ENCODE measurements at regions not wholly inside any gene's neighbourhood (a gene's known extent, or its start where the extent isn't known, plus 50 kb on each side); places are given as distances from the start of the nearest gene placed in this dataset.
A peak's percentile ranks its signal among the peaks of the same experiment; 100 is the strongest.

DNA sequence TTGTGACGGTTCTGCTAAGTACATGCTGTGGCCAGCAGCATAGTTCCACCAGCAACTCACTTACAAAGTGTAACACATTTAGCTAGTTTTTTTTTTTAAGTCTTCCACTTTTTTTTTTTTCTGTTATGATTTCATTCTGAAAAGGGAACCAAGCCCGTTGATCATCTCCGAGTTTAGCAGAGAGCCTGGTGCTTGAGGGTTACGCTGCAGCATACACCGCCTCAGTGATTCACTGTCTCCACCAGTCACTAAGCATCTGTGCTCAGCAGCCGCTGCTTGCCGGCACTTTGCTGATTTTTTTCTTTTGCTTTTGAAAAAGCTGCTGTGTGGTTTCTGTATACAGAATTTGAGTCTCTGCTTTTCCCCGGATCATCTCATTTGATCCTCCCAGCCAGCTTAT is 194.5 kb upstream of the CDH13 start:
- WGBS, 2 experiments (ENCODE audit: extremely low coverage in 2 of 2, insufficient read length in 1 of 2), result no CpG with 5 or more reads among the region's 8 CpGs

More for the DNA sequence above, 194.5 kb upstream of the CDH13 start:
- peaks cover 2% of the 10 kb centered on the region; the same call in 1 of the 2 replicates for H3K27me3 ChIP-seq (ENCODE audit: control insufficient read depth, insufficient read depth, low read length)
- no peaks in the 10 kb centered on the region for H3K36me3 ChIP-seq (ENCODE audit: control insufficient read depth, insufficient read depth, low read length)
- H3K4me3 ChIP-seq (ENCODE audit: insufficient read depth, low read depth, low read length), result no peak overlapping the region
- no peak overlapping the region for H3K27ac ChIP-seq (ENCODE audit: insufficient read depth, low read length)
- H2BK5ac ChIP-seq (ENCODE audit: low read depth, low read length, poor library complexity, severe bottlenecking), result no peak overlapping the region
- H4K8ac ChIP-seq (ENCODE audit: low read depth in 2 of 2, low read length in 2 of 2), result no peak overlapping the region
- H2BK120ac ChIP-seq (ENCODE audit: low read depth, low read length), result no peak overlapping the region
- no TSS peak for BruUV-seq (replicated peaks)
- no peak overlapping the region for H2AFZ ChIP-seq (replicated peaks; ENCODE audit: low read length, poor library complexity)
- no peak overlapping the region for H2BK20ac ChIP-seq (ENCODE audit: low read depth, low read length)
- H2BK15ac ChIP-seq (ENCODE audit: low read depth, low read length), result no peak overlapping the region
- no peak overlapping the region for H3K14ac ChIP-seq (replicated peaks; ENCODE audit: low read depth, low read length)
- in situ Hi-C loops (cut with MboI; ENCODE audit: low sequenced_read_pairs) (no loop called here), intact Hi-C loops (cut with micrococcal nuclease) (no loop called here), dilution Hi-C loops (cut with HindIII; ENCODE audit: low sequenced_read_pairs, unreplicated experiment) (no loop called here)
- ATAC-seq (ENCODE audit: low read depth) (0 out of 2 replicates have a peak, but pooled peaks have one; percentile 37), DNase-seq (no peak)
- TF ChIP-seq, protein P1, sequence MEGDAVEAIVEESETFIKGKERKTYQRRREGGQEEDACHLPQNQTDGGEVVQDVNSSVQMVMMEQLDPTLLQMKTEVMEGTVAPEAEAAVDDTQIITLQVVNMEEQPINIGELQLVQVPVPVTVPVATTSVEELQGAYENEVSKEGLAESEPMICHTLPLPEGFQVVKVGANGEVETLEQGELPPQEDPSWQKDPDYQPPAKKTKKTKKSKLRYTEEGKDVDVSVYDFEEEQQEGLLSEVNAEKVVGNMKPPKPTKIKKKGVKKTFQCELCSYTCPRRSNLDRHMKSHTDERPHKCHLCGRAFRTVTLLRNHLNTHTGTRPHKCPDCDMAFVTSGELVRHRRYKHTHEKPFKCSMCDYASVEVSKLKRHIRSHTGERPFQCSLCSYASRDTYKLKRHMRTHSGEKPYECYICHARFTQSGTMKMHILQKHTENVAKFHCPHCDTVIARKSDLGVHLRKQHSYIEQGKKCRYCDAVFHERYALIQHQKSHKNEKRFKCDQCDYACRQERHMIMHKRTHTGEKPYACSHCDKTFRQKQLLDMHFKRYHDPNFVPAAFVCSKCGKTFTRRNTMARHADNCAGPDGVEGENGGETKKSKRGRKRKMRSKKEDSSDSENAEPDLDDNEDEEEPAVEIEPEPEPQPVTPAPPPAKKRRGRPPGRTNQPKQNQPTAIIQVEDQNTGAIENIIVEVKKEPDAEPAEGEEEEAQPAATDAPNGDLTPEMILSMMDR (conservative IDR thresholded peaks at IDR 0.05; ENCODE audit: low read depth, low read length), result no peak
- no peak for TF ChIP-seq BHLHE40 (IDR thresholded peaks at IDR 0.05; ENCODE audit: low read depth, low read length)
- TF ChIP-seq, protein P2, sequence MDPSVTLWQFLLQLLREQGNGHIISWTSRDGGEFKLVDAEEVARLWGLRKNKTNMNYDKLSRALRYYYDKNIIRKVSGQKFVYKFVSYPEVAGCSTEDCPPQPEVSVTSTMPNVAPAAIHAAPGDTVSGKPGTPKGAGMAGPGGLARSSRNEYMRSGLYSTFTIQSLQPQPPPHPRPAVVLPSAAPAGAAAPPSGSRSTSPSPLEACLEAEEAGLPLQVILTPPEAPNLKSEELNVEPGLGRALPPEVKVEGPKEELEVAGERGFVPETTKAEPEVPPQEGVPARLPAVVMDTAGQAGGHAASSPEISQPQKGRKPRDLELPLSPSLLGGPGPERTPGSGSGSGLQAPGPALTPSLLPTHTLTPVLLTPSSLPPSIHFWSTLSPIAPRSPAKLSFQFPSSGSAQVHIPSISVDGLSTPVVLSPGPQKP (IDR thresholded peaks at IDR 0.05; ENCODE audit: borderline replicate concordance, low read depth, low read length), result no peak
- no peak for TF ChIP-seq RFX5 (IDR thresholded peaks at IDR 0.05; ENCODE audit: low read depth, low read length)
- no peak for TF ChIP-seq MAFK (IDR thresholded peaks at IDR 0.05; ENCODE audit: low read depth, low read length)
- TF ChIP-seq RCOR1 (IDR thresholded peaks at IDR 0.05; ENCODE audit: insufficient replicate concordance, low read length), result no peak
- no peak for TF ChIP-seq NFE2L2 (IDR thresholded peaks at IDR 0.05; ENCODE audit: low read depth, low read length)
- no peak for TF ChIP-seq RAD21 (IDR thresholded peaks at IDR 0.05; ENCODE audit: low read length)
- TF ChIP-seq, protein P3, sequence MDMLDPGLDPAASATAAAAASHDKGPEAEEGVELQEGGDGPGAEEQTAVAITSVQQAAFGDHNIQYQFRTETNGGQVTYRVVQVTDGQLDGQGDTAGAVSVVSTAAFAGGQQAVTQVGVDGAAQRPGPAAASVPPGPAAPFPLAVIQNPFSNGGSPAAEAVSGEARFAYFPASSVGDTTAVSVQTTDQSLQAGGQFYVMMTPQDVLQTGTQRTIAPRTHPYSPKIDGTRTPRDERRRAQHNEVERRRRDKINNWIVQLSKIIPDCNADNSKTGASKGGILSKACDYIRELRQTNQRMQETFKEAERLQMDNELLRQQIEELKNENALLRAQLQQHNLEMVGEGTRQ (IDR thresholded peaks at IDR 0.05; ENCODE audit: low read depth, low read length), result no peak
- TF ChIP-seq FOS (IDR thresholded peaks at IDR 0.05; ENCODE audit: low read depth, low read length), result no peak
- TF ChIP-seq MAZ (IDR thresholded peaks at IDR 0.05; ENCODE audit: borderline replicate concordance, low read depth, low read length), result no peak
- no peak for TF ChIP-seq CEBPB (IDR thresholded peaks at IDR 0.05; ENCODE audit: low read depth, low read length)
- no peak for TF ChIP-seq MXI1 (IDR thresholded peaks at IDR 0.05; ENCODE audit: borderline replicate concordance, low read depth, low read length)
- TF ChIP-seq SMC3 (IDR thresholded peaks at IDR 0.05; ENCODE audit: low read depth, low read length), result no peak
- no peak for TF ChIP-seq POLR2A (IDR thresholded peaks at IDR 0.05; ENCODE audit: low read depth, low read length)
- no peak for TF ChIP-seq CHD1 (IDR thresholded peaks at IDR 0.05; ENCODE audit: low read depth, low read length)
- no peak overlapping the region for H4K5ac ChIP-seq (ENCODE audit: low read depth, low read length)
- no peaks in the 10 kb centered on the region for H3K4me1 ChIP-seq (ENCODE audit: control insufficient read depth, insufficient read depth, low read length)
- no peak overlapping the region for H3K23ac ChIP-seq (ENCODE audit: low read depth, low read length)
- H2AK5ac ChIP-seq (ENCODE audit: low read depth, low read length), result no peak overlapping the region
- no peak overlapping the region for H2AK9ac ChIP-seq (replicated peaks; ENCODE audit: low read depth, low read length, poor library complexity)
- H3K4me2 ChIP-seq (ENCODE audit: low read depth, low read length), result no peak overlapping the region
- H3K18ac ChIP-seq (ENCODE audit: low read depth, low read length), result no peak overlapping the region
- H3K9ac ChIP-seq (ENCODE audit: low read depth, low read length), result no peak overlapping the region
- no peak overlapping the region for H3K4ac ChIP-seq (ENCODE audit: low read depth, low read length)
- no peaks in the 10 kb centered on the region for H4K20me1 ChIP-seq (ENCODE audit: insufficient read depth, low read length)
- ChIA-PET POLR2A (ENCODE audit: unreplicated experiment) (no interaction called here), CTCF (interaction anchor here (0.6 kb wide), 1 partner anchor 172 kb away, joined by 3 read pairs; no protein-coding TSS in a partner anchor)
- H3K79me1 ChIP-seq (ENCODE audit: low read depth in 1 of 2, low read length in 2 of 2), result no peaks in the 10 kb centered on the region
- no peak overlapping the region for H4K91ac ChIP-seq (ENCODE audit: insufficient read depth, low read depth, low read length)
- no peaks in the 10 kb centered on the region for H3K9me1 ChIP-seq (ENCODE audit: insufficient read depth, low read length)
- H3K9me3 ChIP-seq (ENCODE audit: control insufficient read depth, insufficient read depth, low read length), result no peaks in the 10 kb centered on the region
- no peak overlapping the region for H3K56ac ChIP-seq (ENCODE audit: extremely low read depth, insufficient read depth, low read length)
